ENCODE measurements at regions not wholly inside any gene's neighbourhood (a gene's known extent, or its start where the extent isn't known, plus 50 kb on each side); places are given as distances from the start of the nearest gene placed in this dataset.

DNA sequence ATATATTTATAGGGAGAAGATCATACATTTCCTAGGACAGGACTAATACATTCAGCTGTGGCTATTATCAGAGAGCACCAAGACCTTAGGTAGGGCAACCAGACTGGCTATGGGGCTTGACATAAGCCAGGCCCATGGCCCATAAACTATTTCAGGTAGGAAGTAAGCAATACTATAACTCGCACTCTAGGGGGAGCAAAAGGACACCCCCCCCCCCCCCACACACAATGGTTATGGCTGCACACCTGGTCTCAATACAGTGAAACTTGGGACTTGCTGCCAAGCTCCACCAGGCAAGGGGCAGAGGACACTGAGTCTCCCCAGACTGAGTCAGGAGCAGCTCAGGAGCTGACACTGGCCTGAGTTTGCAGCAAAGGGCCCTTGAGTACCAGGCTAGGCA is 348.9 kb upstream of the ASIC2 start:
- ATAC-seq (no peak), DNase-seq (no peak)
- WGBS, 4 donors, result 20 to 27% (median 27%) methylated on average over 1 of the region's 1 CpG
- Histone ChIP-seq H3K4me1 (no peaks in the 10 kb centered on the region), H3K36me3 (no peaks in the 10 kb centered on the region), H3K4me3 (no peak overlapping the region), H3K27ac (no peak overlapping the region), H3K9me3 (peaks cover 0 to 10% (median 0%) of the 10 kb centered on the region in 12 donors), H3K27me3 (peaks cover 0 to 8% (median 0%) of the 10 kb centered on the region in 9 donors)
- TF ChIP-seq POLR2A (IDR thresholded peaks at IDR 0.05), result no peak
- TF ChIP-seq, protein P1, sequence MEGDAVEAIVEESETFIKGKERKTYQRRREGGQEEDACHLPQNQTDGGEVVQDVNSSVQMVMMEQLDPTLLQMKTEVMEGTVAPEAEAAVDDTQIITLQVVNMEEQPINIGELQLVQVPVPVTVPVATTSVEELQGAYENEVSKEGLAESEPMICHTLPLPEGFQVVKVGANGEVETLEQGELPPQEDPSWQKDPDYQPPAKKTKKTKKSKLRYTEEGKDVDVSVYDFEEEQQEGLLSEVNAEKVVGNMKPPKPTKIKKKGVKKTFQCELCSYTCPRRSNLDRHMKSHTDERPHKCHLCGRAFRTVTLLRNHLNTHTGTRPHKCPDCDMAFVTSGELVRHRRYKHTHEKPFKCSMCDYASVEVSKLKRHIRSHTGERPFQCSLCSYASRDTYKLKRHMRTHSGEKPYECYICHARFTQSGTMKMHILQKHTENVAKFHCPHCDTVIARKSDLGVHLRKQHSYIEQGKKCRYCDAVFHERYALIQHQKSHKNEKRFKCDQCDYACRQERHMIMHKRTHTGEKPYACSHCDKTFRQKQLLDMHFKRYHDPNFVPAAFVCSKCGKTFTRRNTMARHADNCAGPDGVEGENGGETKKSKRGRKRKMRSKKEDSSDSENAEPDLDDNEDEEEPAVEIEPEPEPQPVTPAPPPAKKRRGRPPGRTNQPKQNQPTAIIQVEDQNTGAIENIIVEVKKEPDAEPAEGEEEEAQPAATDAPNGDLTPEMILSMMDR (IDR thresholded peaks at IDR 0.05), result no peak
- intact Hi-C loops (cut with DNase I), result loop anchor here in 1 of 10 donors (10.0 kb wide), 1 partner anchor 117 kb away; no protein-coding TSS in a partner anchor

DNA sequence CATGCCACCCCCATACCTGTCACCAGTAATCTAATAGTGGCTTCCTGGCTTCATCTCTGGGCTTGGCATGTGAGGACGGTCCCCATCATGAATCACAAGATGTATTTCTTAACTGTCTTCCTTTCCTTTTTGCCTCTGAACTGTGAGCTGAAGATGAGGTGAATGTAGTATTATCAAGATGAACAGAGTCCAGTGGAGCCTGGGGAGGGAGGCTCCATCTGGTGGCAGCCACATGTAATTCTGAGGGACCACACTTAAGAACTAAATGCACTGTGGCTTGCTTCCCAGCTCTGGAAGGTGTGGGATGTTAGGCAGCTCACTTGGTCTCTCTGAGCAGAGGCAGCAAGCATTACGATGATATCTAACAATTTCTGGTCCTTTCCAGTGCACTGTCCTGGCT is 354.9 kb upstream of the ASIC2 start:
- WGBS, 4 donors, result 56 to 74% (median 63%) methylated on average over 2 of the region's 2 CpGs
- Histone ChIP-seq H3K4me1 (peaks cover 0 to 8% (median 0%) of the 10 kb centered on the region in 12 donors), H3K4me3 (no peak overlapping the region), H3K36me3 (no peaks in the 10 kb centered on the region), H3K27ac (no peak overlapping the region), H3K27me3 (peaks cover 0 to 25% (median 3%) of the 10 kb centered on the region in 9 donors), H3K9me3 (no peaks in the 10 kb centered on the region)
- no peak for DNase-seq
- no peak for TF ChIP-seq POLR2A (IDR thresholded peaks at IDR 0.05)
- TF ChIP-seq, protein P1 (IDR thresholded peaks at IDR 0.05), result peak in 9 of 12 donors; percentile 12 to 52 (median 35)
- intact Hi-C loops (cut with DNase I), result loop anchor here in 1 of 10 donors (10.0 kb wide), 1 partner anchor 123 kb away; no protein-coding TSS in a partner anchor
- no peak for ATAC-seq

DNA sequence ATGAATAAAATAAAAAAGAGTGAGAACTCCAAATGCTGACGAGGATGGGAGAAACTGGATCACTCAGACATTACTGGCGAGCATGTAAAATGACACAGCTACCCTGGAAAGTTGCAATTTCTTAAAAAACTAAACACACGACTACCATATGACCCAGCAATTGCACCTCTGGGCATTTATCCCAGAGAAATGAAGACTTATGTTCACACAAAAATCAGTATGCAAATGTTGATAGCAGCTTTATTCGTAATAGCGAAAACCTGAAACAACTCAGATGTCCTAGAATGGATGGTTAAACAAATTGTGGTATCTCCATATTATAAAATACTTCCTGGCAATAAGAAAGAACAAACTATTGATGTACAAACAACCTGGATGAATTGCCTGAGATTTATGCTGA is 357.2 kb upstream of the ASIC2 start:
- Histone ChIP-seq H3K27ac (no peak overlapping the region), H3K4me3 (no peak overlapping the region), H3K9me3 (no peaks in the 10 kb centered on the region), H3K4me1 (peaks cover 0 to 8% (median 0%) of the 10 kb centered on the region in 12 donors), H3K27me3 (peaks cover 0 to 25% (median 3%) of the 10 kb centered on the region in 9 donors), H3K36me3 (no peaks in the 10 kb centered on the region)
- DNase-seq, result no peak
- 68 to 77% (median 75%) methylated on average over 5 of the region's 5 CpGs for WGBS, 4 donors
- intact Hi-C loops (cut with DNase I), result loop anchor here in 1 of 10 donors (10.0 kb wide), 1 partner anchor 46 kb away; no protein-coding TSS in a partner anchor
- ATAC-seq, result no peak
- TF ChIP-seq, protein P1 (IDR thresholded peaks at IDR 0.05), result no peak
- no peak for TF ChIP-seq POLR2A (IDR thresholded peaks at IDR 0.05)

DNA sequence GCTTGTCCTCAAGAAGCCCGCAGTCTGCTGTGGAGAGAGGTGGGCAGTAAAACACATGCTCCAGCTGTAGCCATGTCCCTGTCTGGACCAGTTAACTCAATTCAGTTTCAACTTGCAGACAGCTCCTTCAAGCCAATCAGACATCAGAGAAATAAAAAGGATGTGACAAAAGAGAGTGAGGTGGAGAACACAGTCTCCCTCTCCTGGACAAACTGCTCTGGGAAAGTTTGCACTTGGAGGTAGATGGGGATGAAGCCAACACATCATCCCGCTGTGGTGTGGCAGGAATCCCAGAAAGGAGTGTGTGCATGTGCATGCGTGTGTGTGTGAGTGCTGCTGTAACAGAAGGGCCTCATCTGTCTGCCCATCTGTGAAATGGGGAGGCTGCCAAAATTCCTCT is 358.6 kb upstream of the ASIC2 start:
- H3K36me3 ChIP-seq, result no peaks in the 10 kb centered on the region
- H3K27ac ChIP-seq, result no peak overlapping the region
- peaks cover 0 to 8% (median 0%) of the 10 kb centered on the region in 12 donors for H3K4me1 ChIP-seq
- peaks cover 0 to 24% (median 3%) of the 10 kb centered on the region in 9 donors for H3K27me3 ChIP-seq
- no peaks in the 10 kb centered on the region for H3K9me3 ChIP-seq
- WGBS, 4 donors, result 73 to 85% (median 75%) methylated on average over 3 of the region's 3 CpGs
- TF ChIP-seq, protein P1 (IDR thresholded peaks at IDR 0.05), result no peak
- no peak for TF ChIP-seq POLR2A (IDR thresholded peaks at IDR 0.05)
- intact Hi-C loops (cut with DNase I), result loop anchor here in 1 of 10 donors (10.0 kb wide), 1 partner anchor 47 kb away; no protein-coding TSS in a partner anchor
- DNase-seq (no peak), ATAC-seq (no peak)
- H3K4me3 ChIP-seq, result no peak overlapping the region

All from heart left ventricle (tissue), 16 donors.